Peyer's patch (tissue), 4 donors: ENCODE measurements at regions not wholly inside any gene's neighbourhood (a gene's known extent, or its start where the extent isn't known, plus 50 kb on each side); places are given as distances from the start of the nearest gene placed in this dataset.
"Not testable (repeated sequence)": the region's sequence is repeated elsewhere in the genome, so short reads cannot be mapped to it uniquely, and the experiment has no call there.

Experiments used
- DNase-seq, 3 donors: peaks; one replicate each; pipeline ENCODE4 v3.0.0-alpha.2; 2017 to 2019
- H3K27ac ChIP-seq, 4 donors: fragments of 200-600 bp; sonication (generic); one replicate each; pipeline ENCODE4 v1.5.1; 2016 to 2019
- H3K27me3 ChIP-seq, 2 donors: fragments of 200-600 bp; sonication (generic); one replicate each; pipeline ENCODE4 v1.5.1; 2019
- H3K36me3 ChIP-seq, 3 donors: fragments of 200-600 bp; sonication (generic); one replicate each; pipeline ENCODE4 v1.5.1; 2016 to 2019
- H3K4me1 ChIP-seq, 4 donors: fragments of 200-600 bp; sonication (generic); one replicate each; pipeline ENCODE4 v1.5.1; 2016 to 2019
- H3K4me3 ChIP-seq, 4 donors: fragments of 200-600 bp; sonication (generic); 1 replicate in 3 of 4; 2 replicates in 1 of 4; pipeline ENCODE4 v1.5.1; 2016 to 2019; ENCODE audit warnings: mild to moderate bottlenecking in 1 of 4
- H3K9me3 ChIP-seq, 4 donors: fragments of 200-600 bp; sonication (generic); one replicate each; pipeline ENCODE4 v1.5.1; 2016 to 2019; ENCODE audit warnings: mild to moderate bottlenecking in 1 of 4
- POLR2A ChIP-seq, 2 donors: fragments of 450-650 bp; IDR thresholded peaks; one replicate each; pipeline ENCODE4 v1.5.1; 2017; ENCODE audit warnings: antibody characterized with exemption in 2 of 2, mild to moderate bottlenecking in 2 of 2, moderate library complexity in 2 of 2
- TF ChIP-seq, protein P1 (sequence below), 6 experiments: fragments of 450-650 bp in 4 of 6; fragments of 200-600 bp in 2 of 6; sonication (generic) in 1 of 6; IDR thresholded peaks; one replicate each; pipeline ENCODE4 v1.5.1; 2017 to 2019; ENCODE audit warnings: antibody characterized with exemption in 6 of 6, mild to moderate bottlenecking in 3 of 6, moderate library complexity in 1 of 6

DNA sequence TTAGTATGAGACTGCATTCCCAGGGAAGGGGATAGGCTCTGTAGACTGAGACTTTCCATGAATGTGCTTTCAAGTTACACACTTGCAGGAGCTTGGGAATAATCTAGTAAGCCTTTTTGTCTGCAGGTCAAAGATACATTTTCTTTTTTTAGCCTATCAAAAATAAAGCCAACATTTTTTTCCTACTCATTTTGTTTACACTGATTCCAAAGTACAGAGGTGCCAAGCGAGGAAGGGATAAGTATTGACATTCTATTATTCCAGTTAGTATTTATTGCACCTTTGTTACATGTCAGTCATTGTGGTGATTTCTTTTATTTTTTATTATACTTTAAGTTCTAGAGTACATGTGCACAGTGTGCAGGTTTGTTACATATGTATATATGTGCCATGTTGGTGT is 413.0 kb upstream of the CHORDC1 start:
- Histone ChIP-seq H3K27me3 (no peaks in the 10 kb centered on the region), H3K36me3 (no peaks in the 10 kb centered on the region), H3K9me3 (no peaks in the 10 kb centered on the region), H3K27ac (no peak overlapping the region), H3K4me1 (no peaks in the 10 kb centered on the region), H3K4me3 (no peak overlapping the region)
- DNase-seq, result no peak
- TF ChIP-seq, protein P1, sequence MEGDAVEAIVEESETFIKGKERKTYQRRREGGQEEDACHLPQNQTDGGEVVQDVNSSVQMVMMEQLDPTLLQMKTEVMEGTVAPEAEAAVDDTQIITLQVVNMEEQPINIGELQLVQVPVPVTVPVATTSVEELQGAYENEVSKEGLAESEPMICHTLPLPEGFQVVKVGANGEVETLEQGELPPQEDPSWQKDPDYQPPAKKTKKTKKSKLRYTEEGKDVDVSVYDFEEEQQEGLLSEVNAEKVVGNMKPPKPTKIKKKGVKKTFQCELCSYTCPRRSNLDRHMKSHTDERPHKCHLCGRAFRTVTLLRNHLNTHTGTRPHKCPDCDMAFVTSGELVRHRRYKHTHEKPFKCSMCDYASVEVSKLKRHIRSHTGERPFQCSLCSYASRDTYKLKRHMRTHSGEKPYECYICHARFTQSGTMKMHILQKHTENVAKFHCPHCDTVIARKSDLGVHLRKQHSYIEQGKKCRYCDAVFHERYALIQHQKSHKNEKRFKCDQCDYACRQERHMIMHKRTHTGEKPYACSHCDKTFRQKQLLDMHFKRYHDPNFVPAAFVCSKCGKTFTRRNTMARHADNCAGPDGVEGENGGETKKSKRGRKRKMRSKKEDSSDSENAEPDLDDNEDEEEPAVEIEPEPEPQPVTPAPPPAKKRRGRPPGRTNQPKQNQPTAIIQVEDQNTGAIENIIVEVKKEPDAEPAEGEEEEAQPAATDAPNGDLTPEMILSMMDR (IDR thresholded peaks at IDR 0.05), result no peak
- TF ChIP-seq POLR2A (IDR thresholded peaks at IDR 0.05), result no peak

DNA sequence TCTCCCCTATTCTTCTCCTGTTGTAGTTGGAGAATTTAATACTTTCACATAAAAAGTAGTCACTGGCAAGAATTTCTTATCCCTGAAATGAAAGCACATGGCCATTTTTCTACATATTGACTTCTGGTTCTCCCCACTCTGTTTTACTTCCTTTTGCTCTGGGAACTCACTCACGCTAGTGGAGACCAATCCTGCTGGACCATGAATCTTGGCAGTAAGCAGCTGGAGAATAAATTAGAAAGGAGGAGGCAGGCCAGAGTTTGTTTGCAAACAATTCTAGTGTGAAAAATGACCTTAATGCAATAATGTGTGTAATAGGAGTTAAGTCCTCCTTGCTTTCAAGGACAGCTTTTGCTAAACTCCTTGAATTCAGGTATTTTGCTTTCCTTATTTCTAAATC is 412.3 kb upstream of the CHORDC1 start:
- no peaks in the 10 kb centered on the region for H3K36me3 ChIP-seq
- TF ChIP-seq, protein P1 (IDR thresholded peaks at IDR 0.05), result no peak
- H3K27ac ChIP-seq, result no peak overlapping the region
- no peak for DNase-seq
- no peaks in the 10 kb centered on the region for H3K9me3 ChIP-seq
- H3K27me3 ChIP-seq, result no peaks in the 10 kb centered on the region
- H3K4me1 ChIP-seq, result no peaks in the 10 kb centered on the region
- H3K4me3 ChIP-seq, result no peak overlapping the region

DNA sequence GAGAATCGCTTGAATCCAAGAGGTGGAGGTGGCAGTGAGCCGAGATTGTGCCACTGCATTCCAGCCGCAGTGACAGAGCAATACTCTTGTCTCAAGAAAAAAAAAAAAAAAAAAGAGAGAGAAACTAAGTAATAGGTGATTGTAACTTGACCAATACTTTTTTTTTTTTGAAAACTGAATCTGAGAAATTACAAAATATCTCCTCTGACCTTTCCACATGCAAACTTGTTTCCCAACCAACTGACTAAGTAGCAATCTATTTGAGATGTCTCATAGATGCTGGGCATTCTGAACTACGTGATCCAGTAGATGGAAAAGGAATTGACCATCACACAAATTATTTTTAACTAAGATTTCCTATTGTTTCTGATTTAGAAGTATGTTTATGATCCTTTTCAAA is 407.3 kb upstream of the CHORDC1 start:
- no peak for TF ChIP-seq POLR2A (IDR thresholded peaks at IDR 0.05)
- TF ChIP-seq, protein P1 (IDR thresholded peaks at IDR 0.05), result no peak
- Histone ChIP-seq H3K9me3 (no peaks in the 10 kb centered on the region), H3K27ac (no peak overlapping the region), H3K36me3 (no peaks in the 10 kb centered on the region), H3K4me1 (no peaks in the 10 kb centered on the region), H3K27me3 (no peaks in the 10 kb centered on the region), H3K4me3 (no peak overlapping the region)
- DNase-seq, result no peak

DNA sequence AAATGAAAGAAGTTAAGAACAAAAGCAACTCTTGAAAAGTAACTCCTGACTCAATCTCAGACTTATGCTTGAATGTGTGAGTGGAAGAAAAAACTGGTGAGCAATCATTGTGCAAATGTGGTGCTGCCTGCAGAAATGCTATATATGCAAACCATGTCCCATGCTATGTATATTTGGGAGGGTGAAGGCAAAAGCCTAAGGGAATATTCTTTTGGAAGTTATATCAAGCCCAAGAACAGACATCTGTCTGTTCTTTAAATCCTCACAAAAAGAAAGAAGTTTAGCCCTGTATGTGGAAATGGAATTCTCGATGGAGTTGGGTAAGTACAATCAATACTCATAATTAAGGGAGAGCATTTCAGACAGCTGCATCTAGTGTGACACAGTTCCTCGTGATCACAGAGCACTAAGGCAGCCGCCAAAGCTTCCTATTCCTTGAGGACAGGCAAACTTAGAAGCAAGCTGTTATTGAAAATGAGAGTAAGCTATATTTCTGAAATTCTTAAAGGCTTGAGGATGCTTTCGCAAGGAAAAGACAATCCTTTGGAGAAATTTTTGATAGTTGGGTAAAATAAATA is 406.5 kb upstream of the CHORDC1 start:
- TF ChIP-seq, protein P1 (IDR thresholded peaks at IDR 0.05), result no peak
- no peak for TF ChIP-seq POLR2A (IDR thresholded peaks at IDR 0.05)
- Histone ChIP-seq H3K4me3 (no peak overlapping the region), H3K4me1 (no peaks in the 10 kb centered on the region), H3K36me3 (no peaks in the 10 kb centered on the region), H3K27ac (no peak overlapping the region), H3K9me3 (no peaks in the 10 kb centered on the region), H3K27me3 (no peaks in the 10 kb centered on the region)
- no peak for DNase-seq

DNA sequence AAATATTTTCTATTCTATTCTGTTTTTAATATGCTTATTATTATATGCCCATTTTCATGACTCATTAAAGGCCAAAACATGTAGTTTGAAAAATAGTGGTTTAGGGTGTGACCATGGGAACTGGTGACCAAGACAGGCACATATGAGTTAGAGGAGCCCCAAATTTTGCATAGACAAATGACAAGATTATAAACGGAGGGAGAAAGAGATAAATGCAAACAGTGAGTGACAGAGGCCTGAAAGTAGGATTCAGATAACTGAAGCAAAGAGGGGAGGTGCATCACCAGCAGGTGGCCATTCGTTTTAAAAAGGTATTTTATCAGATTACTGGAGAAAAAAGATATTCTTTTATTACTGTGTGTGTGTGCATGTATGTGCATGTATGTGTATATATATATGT is 391.5 kb upstream of the CHORDC1 start:
- Histone ChIP-seq H3K36me3 (no peaks in the 10 kb centered on the region), H3K4me1 (no peaks in the 10 kb centered on the region), H3K27me3 (no peaks in the 10 kb centered on the region), H3K9me3 (no peaks in the 10 kb centered on the region), H3K4me3 (no peak overlapping the region), H3K27ac (no peak overlapping the region)
- no peak for DNase-seq
- no peak for TF ChIP-seq POLR2A (IDR thresholded peaks at IDR 0.05)

DNA sequence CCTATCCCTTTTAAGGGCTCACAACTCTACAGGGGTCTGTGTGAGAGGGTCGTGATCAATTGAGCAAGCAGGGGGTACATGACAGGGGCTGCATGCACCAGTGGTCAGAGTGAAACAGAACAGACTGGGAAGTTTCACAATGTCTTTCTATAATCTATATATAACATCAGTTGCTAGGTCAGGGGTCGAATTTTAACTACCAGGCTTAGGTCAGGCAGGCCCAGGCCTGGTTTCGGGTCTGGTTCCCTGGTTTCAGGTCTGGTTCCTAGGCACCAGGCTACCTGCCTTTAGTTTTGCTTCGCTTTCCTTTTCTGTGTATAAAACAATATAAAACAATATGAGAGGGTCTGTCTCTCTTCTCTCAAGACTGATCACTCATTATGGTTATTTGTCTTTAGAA is 390.2 kb upstream of the CHORDC1 start:
- not testable (repeated sequence) for H3K36me3 ChIP-seq, H3K27ac ChIP-seq, DNase-seq, H3K4me1 ChIP-seq, H3K4me3 ChIP-seq, H3K27me3 ChIP-seq, H3K9me3 ChIP-seq

DNA sequence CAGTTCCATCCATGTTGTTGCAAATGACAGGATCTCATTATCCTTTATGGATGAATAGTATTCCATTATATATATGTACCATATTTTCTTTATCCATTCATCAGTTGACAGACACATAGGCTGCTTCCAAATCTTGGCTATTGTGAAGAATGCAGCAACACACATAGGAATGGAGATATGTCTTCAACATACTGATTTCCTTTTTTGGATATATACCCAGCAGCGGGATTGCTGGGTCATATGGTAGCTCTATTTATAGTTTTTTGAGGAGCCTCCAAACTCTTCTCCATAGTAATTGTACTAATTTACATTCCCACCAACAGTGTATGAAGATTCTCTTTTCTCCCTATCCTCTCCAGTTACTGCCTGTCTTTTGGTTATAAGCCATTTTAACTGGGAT is 383.9 kb upstream of the CHORDC1 start:
- Histone ChIP-seq H3K27ac (no peak overlapping the region), H3K9me3 (no peaks in the 10 kb centered on the region), H3K4me3 (no peak overlapping the region), H3K4me1 (no peaks in the 10 kb centered on the region), H3K36me3 (no peaks in the 10 kb centered on the region), H3K27me3 (no peaks in the 10 kb centered on the region)
- DNase-seq, result no peak
- TF ChIP-seq, protein P1 (IDR thresholded peaks at IDR 0.05), result no peak
- no peak for TF ChIP-seq POLR2A (IDR thresholded peaks at IDR 0.05)
